ENCODE measurements at regions not wholly inside any gene's neighbourhood (a gene's known extent, or its start where the extent isn't known, plus 50 kb on each side); places are given as distances from the start of the nearest gene placed in this dataset.

- no peak for TF ChIP-seq CTCF (IDR thresholded peaks at IDR 0.05)
- no peak for TF ChIP-seq POLR2A (IDR thresholded peaks at IDR 0.05)
Observed at GRCh38 chr11:115067471-115067870, 389.1 kb downstream of the NXPE2 start.

All from upper lobe of left lung (tissue), 4 donors.